Astrocyte of the cerebellum (primary cell): ENCODE measurements at regions not wholly inside any gene's neighbourhood (a gene's known extent, or its start where the extent isn't known, plus 50 kb on each side); places are given as distances from the start of the nearest gene placed in this dataset.

Source experiments
- DNase-seq: peaks from one replicate; pipeline ENCODE4 v3.0.0-alpha.2; 2011; ENCODE audit warnings: low read depth
- H3K4me3 ChIP-seq: 2 replicates; pipeline ENCODE4 v1.5.1; 2011; ENCODE audit warnings: mild to moderate bottlenecking, low read depth, low read length, moderate library complexity
- in situ Hi-C: cut with HindIII; loops from 2 replicates; pipeline ENCODE4 v1.10.0; 2017; ENCODE audit warnings: low sequenced_read_pairs
- TF ChIP-seq, protein P1 (sequence below): IDR thresholded peaks from 2 replicates; pipeline ENCODE4 v1.5.1; 2012; ENCODE audit warnings: low read length, low read depth, moderate library complexity, mild to moderate bottlenecking; ENCODE audit errors: missing control alignments

DNA sequence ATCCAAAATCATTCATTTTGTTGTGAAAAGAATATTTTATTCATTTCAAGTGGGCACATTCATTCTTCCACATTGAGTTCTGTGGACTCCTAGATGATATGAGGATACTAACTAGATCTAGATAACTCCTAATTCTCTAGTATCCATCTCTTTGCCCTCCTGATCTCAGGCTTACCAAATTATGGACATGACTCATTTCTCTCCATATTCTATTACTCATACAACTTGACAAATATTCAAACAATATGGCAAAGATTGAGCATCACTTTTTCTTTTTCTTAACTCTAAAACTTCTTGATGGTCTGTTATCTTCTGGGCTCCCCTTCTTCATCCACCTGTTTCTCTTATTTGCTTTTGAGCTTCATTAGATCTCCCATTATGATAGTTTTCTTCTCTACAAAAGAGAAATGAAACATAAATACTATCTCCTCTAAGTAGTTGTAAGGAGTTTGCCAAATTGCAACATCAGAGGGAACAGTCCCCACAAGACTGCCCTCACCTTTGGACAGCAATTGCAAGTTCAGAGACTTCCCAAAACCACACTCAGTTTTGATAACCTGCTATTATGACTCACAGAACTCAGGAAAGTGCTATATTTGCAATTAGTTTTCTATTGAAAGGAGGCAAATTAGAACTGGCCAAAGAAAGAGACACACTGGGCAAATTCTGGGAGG is 422.9 kb downstream of the SPRY1 start:
- no peak overlapping the region for H3K4me3 ChIP-seq
- DNase-seq: no peak
- in situ Hi-C loops: no loop called here
- TF ChIP-seq, protein P1, sequence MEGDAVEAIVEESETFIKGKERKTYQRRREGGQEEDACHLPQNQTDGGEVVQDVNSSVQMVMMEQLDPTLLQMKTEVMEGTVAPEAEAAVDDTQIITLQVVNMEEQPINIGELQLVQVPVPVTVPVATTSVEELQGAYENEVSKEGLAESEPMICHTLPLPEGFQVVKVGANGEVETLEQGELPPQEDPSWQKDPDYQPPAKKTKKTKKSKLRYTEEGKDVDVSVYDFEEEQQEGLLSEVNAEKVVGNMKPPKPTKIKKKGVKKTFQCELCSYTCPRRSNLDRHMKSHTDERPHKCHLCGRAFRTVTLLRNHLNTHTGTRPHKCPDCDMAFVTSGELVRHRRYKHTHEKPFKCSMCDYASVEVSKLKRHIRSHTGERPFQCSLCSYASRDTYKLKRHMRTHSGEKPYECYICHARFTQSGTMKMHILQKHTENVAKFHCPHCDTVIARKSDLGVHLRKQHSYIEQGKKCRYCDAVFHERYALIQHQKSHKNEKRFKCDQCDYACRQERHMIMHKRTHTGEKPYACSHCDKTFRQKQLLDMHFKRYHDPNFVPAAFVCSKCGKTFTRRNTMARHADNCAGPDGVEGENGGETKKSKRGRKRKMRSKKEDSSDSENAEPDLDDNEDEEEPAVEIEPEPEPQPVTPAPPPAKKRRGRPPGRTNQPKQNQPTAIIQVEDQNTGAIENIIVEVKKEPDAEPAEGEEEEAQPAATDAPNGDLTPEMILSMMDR: no peak

DNA sequence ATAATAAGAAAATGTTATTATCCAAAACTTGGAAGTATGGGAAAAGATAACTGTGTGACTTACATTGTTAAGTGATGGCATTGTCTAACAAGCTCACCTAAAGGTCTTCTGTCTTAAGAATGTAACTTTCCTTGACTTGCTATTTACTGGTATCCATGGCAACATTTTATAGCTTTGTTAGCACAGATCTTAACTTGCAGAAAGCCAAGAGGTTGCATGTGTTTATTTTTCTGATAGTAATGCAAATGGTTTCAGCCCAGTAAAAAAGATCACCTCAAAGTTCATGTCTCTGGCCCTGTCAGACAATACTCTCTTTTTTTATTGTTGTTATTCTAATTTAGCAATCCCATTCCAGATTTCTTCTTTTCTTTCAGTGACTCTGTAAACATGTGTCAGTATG is 425.3 kb downstream of the SPRY1 start:
- TF ChIP-seq, protein P1: no peak
- no peak for DNase-seq
- no peak overlapping the region for H3K4me3 ChIP-seq
- in situ Hi-C loops: no loop called here

DNA sequence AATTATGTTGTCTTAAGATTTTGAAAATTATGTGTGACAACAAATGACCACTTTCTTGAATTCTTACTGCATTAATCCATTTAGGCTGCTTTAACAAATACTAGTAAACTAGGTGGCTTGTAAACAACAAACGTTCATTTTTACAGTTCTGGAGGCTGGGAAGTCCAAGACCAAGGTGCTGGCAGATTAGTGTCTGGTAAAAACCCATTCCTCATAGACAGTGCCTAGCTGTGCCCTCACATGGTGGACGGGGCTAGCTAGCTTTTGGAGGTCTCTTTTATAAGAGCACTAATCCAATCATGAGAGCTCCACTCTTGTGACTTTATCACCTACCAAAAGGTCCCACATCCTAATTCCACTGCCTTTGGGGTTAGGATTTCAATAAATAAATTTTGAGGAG is 425.8 kb downstream of the SPRY1 start:
- TF ChIP-seq, protein P1: no peak
- in situ Hi-C loops: no loop called here
- no peak overlapping the region for H3K4me3 ChIP-seq
- no peak for DNase-seq

DNA sequence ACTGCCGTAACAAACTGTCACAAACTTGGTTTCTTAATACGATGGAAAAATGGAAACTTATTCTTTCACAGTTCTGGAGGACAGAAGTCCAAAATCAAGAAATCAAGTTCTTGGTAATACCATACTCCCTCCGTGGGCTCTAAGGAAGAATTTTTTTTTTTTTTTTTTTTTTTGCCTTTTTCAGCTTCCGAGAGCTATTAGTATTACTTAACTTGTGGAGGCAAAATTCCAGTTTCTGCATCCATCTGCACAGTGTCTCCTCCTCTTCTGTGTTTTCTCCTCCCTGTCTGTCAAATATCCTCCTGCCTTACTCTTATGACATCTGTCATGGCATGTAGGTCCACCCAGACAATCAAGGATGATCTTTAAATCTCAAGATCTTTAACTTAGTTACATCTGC is 426.6 kb downstream of the SPRY1 start:
- TF ChIP-seq, protein P1: no peak
- in situ Hi-C loops: no loop called here
- no peak for DNase-seq
- no peak overlapping the region for H3K4me3 ChIP-seq

DNA sequence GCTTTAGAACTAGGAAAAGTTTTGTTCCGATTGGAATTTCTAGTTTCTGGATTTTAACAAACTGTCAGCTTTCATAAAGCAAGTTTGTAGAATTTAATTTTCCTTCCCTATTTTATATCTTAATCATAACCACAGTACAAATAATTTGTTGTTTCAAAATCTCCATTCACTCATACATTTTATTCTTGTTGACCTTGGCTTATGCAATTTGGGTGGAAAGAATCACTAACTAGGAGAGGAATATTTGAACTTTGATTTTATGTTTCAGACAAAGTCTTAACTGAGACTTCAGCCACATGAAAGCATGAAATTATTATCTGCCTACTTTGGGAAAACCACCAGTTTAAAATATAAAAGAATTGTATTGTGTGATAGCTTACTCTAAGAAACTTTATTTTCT is 427.9 kb downstream of the SPRY1 start:
- TF ChIP-seq, protein P1: no peak
- in situ Hi-C loops: no loop called here
- no peak overlapping the region for H3K4me3 ChIP-seq
- DNase-seq: no peak

DNA sequence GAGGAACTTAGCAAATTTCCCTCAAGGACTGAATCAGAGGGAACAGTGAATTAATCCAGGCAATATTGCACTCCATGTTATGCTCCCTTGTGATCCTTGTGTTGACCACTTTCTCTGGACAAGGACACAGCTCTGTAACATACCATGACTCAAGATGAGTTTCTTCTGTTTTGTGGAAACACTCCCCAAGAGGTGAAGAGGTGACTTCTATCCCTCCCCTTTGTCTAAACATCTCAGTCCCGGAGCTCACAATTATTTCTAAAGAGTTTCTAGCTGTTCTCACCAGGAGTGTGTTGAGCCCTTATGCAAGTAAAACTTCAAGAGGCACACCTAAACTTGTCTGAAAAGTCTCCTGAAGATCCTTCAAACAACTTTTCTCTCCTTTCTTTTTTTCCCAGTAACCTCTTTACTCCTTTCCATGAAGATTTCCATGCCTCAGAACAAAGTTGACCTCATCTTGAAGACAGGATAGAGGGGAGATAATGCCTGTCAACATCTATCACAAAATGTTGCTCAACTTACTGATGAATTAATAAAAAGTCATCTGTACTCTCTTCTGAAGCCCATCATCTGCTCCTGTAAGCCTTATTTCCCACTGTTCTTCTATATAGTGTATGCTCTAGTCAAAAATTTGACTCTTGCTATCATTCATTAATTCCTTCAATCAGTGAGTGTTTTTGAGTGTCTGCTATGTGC is 429.1 kb downstream of the SPRY1 start:
- TF ChIP-seq, protein P1: no peak
- no peak overlapping the region for H3K4me3 ChIP-seq
- DNase-seq: no peak
- in situ Hi-C loops: no loop called here
